GM06990 (cell line): ENCODE measurements at regions not wholly inside any gene's neighbourhood (a gene's known extent, or its start where the extent isn't known, plus 50 kb on each side); places are given as distances from the start of the nearest gene placed in this dataset.

Experiments used
- DNase-seq: peaks from one replicate; pipeline ENCODE4 v3.0.0-alpha.2; 2011; ENCODE audit not compliant: insufficient read length; ENCODE audit errors: extremely low read depth
- H3K27me3 ChIP-seq: replicated peaks from 2 replicates; pipeline ENCODE4 v1.6.0; 2011; ENCODE audit warnings: low read length; ENCODE audit not compliant: control insufficient read depth, insufficient read depth
- H3K36me3 ChIP-seq: 2 replicates; pipeline ENCODE4 v1.5.1; 2011; ENCODE audit warnings: low read length; ENCODE audit not compliant: control insufficient read depth, insufficient read depth
- H3K4me3 ChIP-seq: replicated peaks from 2 replicates; pipeline ENCODE4 v1.5.1; 2011; ENCODE audit warnings: low read depth, mild to moderate bottlenecking, control low read depth, low read length
- TF ChIP-seq, protein P1 (sequence below): IDR thresholded peaks from 2 replicates; pipeline ENCODE4 v1.5.1; 2011; ENCODE audit warnings: low read length, control low read depth, mild to moderate bottlenecking, inconsistent platforms; ENCODE audit not compliant: insufficient read depth, poor library complexity, severe bottlenecking

DNA sequence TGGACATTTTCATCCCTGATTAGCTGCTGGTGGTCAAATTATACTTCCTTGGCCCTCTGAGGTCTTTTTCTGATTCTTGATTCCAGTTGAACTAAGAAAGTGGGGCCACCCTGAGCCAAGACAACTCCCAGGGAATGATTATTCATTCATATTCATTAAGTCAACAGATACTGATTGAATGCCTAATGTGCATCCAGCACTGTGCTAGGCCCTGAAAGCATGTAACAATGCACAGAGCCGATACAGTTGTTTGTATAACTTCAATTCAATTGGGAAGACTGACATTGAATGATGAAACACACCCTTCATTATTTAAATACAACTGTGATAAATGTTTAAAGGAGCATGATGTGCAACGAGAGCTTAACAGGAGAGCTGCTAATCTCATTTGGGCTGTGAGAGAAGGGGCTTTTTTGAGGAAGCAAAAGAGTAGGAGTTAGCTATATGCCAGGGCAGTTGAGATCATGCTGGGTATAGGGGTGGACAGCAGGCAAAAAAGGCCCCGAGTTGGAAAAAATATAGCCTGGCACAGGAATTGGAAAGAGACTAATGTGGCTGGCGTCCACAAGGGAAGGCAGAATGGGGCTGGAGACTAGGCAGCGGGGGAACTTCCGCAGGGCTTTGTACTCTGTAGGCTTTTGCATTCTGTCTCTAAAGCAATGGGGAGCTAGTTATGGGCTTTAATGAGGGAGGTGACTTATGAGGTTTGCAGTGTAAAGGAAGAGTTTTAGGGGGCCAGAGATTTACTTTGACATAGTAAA, 57.2 kb upstream of the ACVR1 start:
- Histone ChIP-seq H3K27me3 (no peaks in the 10 kb centered on the region; the same call in 1 of the 2 replicates), H3K36me3 (no peaks in the 10 kb centered on the region), H3K4me3 (no peak overlapping the region)
- DNase-seq, result no peak
- TF ChIP-seq, protein P1, sequence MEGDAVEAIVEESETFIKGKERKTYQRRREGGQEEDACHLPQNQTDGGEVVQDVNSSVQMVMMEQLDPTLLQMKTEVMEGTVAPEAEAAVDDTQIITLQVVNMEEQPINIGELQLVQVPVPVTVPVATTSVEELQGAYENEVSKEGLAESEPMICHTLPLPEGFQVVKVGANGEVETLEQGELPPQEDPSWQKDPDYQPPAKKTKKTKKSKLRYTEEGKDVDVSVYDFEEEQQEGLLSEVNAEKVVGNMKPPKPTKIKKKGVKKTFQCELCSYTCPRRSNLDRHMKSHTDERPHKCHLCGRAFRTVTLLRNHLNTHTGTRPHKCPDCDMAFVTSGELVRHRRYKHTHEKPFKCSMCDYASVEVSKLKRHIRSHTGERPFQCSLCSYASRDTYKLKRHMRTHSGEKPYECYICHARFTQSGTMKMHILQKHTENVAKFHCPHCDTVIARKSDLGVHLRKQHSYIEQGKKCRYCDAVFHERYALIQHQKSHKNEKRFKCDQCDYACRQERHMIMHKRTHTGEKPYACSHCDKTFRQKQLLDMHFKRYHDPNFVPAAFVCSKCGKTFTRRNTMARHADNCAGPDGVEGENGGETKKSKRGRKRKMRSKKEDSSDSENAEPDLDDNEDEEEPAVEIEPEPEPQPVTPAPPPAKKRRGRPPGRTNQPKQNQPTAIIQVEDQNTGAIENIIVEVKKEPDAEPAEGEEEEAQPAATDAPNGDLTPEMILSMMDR, result no peak

DNA sequence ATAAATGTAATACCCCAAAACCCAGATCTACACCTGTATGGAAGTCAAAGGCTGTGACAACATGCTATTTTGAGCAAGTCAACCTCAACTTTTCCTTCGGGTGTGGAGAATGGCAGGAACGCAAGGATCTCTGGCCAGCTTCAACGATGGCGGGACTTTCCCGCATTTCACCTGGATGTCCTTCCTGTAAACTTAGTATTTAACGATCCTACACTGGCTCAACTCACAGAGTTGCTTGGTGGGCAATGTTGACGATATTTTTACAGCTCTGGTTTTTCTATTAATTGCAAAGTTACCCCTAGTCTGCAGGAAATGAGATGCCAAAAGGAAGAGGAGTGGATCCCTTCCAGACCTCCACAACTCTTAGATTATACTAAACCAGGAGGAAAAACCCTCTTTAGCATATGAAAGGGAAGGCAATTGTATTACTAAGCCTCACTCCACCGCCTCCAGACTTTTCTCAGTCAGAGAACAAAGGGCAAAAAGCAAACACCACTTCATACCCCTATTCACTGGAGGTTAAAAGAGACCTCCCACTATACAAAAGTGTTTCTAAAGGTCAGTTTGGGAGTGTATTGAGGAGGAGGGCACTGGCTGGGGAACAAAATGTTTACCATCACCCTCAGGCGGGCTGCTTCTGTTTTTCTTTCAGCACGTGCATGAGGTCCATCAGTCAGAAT, 56.5 kb upstream of the ACVR1 start:
- DNase-seq, result no peak

DNA sequence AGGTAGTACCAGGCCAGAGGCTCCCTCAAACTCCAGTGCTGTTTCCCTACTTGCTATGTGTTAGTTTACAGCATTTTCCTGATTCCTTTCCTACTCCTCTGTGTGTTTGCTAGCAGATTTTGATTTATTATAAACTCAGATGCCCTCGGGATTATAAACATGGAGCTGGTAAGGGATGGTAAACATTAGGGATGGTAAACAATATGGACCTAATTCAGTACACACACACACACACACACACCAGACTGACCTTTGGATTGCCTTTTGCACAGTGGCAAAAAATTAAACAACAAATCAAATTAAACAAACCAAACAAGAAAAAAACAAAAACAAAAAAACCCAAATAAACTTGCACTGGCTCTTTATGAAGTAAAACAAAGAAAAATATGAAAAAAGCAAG, 55.4 kb upstream of the ACVR1 start:
- H3K27me3 ChIP-seq, result no peaks in the 10 kb centered on the region; the same call in 1 of the 2 replicates
- no peak overlapping the region for H3K4me3 ChIP-seq
- H3K36me3 ChIP-seq, result no peaks in the 10 kb centered on the region
- no peak for DNase-seq
- TF ChIP-seq, protein P1, result no peak

More for the DNA sequence above, 56.5 kb upstream of the ACVR1 start:
- Histone ChIP-seq H3K36me3 (no peaks in the 10 kb centered on the region), H3K4me3 (no peak overlapping the region), H3K27me3 (no peaks in the 10 kb centered on the region; the same call in 1 of the 2 replicates)
- TF ChIP-seq, protein P1, result no peak

DNA sequence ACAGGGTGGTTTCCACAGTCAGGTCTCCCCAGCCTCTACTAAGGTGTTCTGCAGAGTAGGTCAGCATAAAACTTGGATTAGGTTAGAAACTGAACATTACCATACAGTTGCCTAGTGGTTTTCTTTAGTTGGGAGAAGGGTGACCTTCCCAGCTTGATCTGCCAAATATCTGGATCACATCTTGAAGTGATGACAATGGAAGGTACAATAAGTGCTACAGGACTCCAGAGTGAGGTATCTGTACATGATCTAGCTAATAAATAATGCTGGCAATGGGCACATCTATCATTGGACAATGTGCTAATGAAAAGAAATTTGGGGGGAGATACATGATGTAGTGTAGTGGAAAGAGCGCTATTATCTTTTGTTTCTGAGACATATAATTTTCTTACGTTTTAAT, 54.6 kb upstream of the ACVR1 start:
- TF ChIP-seq, protein P1, result no peak
- no peak for DNase-seq
- H3K27me3 ChIP-seq, result no peaks in the 10 kb centered on the region; the same call in 1 of the 2 replicates
- H3K4me3 ChIP-seq, result no peak overlapping the region
- H3K36me3 ChIP-seq, result no peaks in the 10 kb centered on the region

DNA sequence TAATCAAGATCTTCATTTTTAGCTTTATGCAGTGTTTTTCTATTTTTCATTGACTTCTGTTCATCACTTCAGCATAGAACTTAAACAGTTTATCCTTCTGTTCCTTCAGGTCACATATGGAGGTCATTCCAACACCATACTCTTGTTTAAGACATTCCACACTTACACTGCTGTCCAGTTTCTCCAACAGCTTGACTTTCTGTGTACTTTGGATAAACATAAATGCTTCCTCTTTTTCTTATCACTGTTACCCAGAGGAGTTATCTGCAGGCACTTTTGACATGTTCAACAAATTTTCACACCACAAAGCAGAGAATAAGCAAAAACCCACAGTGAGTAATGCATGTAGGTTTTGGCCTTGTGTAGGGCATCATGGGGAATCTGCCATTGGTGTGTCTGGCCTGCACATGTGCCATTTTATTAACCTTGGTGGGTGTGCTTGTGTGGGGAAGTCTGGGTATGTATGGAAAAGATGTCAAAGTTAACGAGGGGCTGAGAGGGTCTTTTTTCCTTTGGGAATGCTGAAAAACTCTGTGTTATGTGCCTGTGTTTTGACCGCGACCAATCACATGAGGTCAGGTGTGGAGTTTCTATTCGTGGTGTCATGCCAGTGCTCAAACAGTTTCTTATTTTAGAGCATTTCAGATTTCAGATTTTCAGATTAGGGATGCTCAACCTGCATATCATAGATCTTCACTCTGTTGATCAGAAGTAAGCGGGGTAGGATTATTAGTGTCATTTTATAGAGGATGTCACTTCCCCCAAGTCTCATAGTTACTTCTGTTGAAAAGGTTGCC, 53.9 kb upstream of the ACVR1 start:
- Histone ChIP-seq H3K4me3 (no peak overlapping the region), H3K27me3 (no peaks in the 10 kb centered on the region; the same call in 1 of the 2 replicates), H3K36me3 (no peaks in the 10 kb centered on the region)
- TF ChIP-seq, protein P1, result no peak
- DNase-seq, result no peak
